Dermis microvascular lymphatic vessel endothelial cell (primary cell): ENCODE measurements at regions not wholly inside any gene's neighbourhood (a gene's known extent, or its start where the extent isn't known, plus 50 kb on each side); places are given as distances from the start of the nearest gene placed in this dataset.
"Not testable (repeated sequence)": the region's sequence is repeated elsewhere in the genome, so short reads cannot be mapped to it uniquely, and the experiment has no call there.

ENCODE experiments used
- DNase-seq, 2 donors: peaks; one replicate each; pipeline versions ENCODE4 v3.0.0 to v3.0.0-alpha.2; 2010; ENCODE audit warnings: low read depth in 2 of 2

DNA sequence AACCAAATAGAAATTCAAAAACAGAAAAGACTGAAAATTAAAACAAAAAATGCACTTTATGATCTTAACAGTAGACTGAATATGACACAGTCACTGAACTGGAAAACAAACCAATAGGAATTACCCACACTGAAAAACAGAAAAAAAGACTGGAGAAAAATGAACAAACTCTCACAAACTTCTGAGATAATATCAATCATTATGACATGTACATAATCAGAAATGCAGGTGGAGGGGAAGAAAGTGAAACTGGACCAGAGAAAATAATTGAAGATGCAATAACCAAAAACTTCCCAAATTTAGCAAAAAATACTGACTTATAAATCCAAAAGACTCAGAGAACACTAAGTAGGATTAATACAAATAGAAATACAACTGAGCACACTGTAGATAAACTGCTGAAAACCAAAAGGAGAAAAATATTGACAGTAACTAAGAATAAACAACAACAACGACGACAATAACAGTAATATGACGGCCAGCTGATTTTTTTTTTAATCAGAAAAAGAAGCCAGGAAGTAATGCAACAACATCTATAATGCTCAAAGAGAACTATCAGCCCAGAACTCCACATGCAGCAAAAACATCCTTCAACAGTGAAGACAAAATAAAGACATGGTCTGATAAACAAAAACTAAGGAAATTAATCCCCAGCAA, 108.1 kb downstream of the ZFAND4 start:
- DNase-seq, result no peak

DNA sequence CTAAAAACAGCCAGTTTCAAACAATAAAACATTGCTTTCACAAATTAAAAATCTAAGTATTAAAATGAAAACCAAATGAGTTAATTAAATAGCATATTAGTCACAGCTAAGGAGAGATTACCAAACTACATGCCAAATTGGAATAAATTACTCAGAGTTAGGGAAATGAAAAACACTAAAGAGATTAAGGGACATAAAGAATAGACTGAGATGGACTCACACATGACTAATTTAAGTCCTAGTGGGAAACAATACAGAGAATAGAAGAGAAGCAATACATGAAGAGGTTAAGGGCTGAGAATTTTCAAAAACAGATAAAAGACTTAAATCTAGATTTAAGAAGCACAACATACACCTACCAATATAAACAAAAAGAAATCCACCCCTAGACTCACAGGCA, 110.6 kb downstream of the ZFAND4 start:
- no peak for DNase-seq

DNA sequence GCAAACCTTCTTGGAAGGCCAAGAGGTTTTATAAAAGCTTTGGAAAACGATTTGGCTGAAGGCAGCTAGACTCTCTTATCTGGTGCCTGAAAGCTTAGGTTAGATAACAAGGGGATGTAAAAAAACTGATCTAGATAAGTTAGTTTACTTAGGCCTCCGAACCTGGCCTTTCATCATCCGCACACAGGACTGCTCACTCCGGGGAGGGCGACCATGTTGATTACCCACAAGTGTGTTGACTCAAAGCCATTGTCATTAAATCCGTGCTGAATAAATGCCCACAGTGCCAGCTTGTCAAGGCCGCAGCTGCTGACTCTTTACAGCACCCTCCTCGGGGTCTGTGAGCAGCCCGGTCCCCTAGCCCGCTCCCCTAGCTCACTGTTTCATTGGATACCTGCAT, 112.3 kb downstream of the ZFAND4 start:
- DNase-seq, result no peak

DNA sequence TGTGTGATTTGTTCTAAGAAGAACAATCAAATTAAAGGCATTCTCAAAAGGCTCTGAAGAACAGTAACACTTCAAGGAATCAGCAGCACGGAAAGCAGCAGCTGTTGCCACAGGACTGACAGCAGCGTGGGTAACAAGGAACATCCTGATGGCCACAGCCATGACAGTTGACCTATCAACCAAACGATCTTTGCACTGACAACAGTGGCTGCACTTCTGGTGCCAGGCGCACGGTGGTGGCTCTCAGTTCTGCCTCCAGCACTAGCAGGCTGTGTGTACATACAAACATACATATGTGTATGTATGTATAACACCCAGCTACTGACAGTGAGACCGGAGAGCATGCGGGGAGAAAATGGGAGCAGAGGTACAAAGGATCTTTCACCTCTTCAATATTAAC, 114.1 kb downstream of the ZFAND4 start:
- no peak for DNase-seq

DNA sequence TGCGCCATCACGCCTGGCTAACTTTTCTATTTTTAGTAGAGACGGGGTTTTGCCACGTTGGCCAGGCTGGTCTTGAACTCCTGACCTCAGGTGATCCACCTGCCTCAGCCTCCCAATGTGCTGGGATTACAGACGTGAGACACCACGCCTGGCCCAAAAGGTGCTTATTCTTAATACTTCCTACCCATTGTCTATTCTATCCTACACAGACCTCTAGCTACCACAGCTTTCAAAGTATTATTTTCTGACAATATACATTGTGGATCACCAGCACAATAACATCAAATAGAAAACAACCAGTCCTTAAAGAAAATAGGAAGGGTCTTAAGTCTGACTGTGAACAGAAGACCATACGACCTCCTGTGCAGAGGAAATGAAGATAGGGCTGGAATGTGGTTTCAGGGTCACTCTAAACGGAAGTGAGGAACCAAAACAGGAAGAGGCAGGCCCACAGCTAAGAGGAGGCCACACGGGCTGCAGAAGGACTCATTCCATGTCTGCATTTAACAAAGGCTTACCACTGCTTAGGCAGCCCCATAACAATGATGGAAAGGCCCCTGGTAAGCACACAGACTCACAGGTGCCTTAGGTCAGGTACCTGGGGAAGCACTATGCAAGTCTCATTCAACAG, 115.2 kb downstream of the ZFAND4 start:
- peak; percentile 9 to 82 for DNase-seq

DNA sequence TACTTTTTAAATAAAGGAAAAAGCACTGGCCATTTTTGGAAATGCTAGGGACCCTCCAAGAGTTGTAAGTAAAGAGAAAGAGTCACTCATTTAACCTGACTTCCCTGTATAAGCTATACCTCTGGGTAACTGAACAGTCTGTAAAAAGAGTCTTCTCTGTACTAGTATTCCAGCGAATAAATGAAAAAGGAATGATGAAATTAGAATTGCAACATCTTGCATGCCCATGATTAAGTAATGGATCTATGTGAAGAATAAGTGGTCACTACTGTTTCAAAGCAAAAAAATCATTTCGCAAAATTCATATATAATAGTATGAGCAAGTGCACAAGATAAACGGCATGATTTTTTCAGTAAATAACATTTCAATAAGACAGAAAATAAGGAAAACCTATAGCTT, 116.8 kb downstream of the ZFAND4 start:
- DNase-seq, result no peak

DNA sequence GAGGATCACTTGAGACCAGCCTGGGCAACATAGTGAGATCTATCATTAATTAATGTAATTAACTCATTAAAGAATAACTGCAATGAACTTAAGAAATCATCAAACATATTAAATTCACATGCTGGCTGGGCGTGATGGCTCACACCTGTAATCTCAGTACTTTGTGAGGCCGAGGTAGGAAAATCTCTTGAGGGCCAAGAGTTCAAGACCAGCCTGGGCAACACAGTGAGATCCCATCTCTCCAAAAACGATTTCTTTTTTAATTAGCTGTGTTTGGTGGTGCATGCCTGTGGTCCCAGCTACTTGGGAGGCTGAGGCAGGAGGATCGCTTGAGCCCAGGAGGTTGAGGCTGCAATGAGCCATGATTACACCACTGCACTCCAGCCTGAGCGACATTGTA, 117.2 kb downstream of the ZFAND4 start:
- not testable (repeated sequence) for DNase-seq

DNA sequence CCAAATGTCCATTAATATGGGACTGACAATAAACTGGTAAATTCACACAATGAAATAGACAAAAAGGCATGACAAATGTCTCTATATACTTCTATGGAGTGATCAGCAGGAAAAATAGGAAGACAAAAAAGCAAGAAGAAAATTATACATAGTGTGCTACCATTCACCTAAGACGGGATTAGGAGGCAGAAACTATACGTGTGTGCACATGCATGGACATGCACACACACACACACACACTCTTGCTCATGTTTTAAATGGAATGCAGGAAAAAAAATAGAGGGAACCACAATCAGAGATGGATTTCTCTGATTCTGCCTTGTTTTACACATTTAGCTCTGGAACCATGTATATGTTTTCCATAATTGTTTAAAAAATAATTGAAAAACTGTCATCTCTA, 119.0 kb downstream of the ZFAND4 start:
- DNase-seq, result no peak

DNA sequence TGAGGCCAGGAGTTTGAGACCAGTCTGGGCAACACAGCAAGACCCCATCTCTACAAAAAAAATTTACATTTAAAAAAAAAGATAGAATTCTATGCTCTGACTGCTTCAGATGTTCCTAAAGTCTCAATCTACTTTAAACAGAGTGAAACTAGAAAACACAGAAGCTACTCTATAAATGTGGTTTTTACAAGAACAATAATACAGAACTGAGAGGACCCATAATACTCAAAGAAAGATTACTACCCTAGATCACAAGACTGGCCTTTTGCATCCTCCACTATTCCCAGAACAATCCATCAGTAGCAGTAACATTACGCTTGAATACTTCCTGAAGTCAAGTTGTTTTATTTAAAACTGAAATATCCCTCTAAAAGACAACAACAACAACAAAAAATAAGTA, 119.4 kb downstream of the ZFAND4 start:
- DNase-seq, result no peak

DNA sequence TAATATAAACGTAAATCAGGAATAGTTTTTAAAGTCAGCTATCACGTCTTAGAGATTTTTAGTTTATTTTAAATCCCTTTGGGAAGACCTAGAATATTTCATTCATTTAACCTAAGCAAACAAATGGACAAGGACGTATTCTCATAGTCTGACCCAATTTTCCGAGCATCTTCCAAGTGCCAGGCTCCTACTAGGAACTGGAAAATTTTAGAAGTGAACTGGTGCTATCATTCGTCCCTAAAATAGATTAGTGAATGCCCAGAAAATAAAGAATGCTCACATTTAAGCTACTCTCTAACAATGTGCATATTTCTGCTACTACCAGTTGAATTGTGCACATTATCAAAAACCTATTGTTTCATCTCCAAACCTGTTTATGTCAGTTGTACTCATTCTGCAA, 120.1 kb downstream of the ZFAND4 start:
- DNase-seq, result no peak

DNA sequence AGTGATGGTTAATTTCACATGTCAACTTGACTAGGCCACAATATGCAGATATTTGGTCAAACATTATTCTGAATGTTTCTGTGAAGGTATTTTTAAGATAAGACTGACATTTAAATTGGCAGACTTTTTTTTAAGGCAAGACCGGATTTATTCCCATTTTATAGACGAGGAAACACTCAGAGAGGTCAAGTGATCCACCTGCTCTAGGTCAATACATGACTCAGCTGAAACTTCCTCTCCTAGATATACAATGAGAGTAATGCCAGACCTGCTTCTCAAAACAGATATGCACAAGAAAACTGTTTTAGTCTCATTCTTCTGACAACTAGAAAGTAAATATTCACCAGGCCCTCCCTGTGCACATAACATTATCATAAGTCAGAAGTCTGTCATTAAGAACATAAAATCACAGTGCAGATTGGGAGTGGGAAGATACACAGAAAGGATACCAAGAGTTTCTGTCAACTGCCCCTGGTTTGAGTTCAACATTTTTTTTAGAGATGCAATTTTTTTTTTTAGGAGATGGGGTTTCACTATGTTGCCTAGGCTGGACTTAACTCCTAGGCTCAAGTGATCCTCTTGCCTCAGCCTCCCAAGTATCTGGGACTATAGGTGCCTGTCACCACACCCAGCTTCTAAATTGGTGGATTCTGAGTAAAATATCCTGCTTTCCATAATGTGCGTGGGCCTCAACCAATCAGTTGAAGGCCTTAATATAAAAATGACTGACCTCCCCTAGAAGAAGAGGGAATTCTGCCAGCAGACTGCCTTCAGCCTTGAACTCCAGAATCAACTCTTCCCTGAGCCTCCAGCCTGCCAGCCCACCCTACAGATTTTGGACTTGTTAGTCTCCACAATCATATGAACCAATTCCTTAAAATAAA, 121.4 kb downstream of the ZFAND4 start:
- DNase-seq, result peak; percentile 4 to 78

DNA sequence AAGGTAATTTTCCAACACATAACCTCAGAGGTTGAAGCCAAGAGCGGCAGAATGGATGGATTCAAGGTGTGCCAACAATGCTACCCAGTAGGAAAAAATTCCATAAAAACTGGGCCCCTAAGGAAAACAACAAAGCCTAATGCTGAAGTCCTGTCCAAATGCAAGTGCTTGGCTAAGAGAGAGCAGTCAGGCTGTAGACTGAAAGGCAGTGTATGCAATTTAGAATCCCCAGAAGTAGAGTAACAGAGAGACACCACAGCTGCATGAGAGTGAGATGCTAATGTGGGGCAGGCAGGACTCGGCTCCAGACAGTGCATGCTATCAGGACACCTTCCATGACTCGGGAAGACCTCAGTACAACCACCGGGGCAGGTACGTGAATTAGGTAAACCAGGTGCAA, 124.5 kb downstream of the ZFAND4 start:
- DNase-seq, result no peak

DNA sequence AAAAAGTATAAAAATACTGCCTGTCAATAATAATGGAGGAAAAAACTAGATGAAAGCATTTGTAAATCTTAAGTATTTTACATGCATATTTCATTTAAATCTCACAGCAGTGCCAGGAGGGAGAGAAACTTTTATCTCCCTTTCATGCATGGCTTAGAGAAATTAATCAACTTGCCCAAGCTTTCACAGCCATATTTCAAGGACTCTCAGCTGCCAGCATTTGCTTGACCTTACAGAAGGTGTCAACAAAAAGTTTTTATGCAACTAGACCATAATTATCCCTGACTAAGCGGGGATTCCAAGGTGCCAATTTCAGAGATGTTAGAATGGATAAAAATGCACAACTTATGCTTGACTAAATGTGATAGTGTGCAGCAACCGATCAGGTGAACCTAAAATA, 125.4 kb downstream of the ZFAND4 start:
- no peak for DNase-seq

DNA sequence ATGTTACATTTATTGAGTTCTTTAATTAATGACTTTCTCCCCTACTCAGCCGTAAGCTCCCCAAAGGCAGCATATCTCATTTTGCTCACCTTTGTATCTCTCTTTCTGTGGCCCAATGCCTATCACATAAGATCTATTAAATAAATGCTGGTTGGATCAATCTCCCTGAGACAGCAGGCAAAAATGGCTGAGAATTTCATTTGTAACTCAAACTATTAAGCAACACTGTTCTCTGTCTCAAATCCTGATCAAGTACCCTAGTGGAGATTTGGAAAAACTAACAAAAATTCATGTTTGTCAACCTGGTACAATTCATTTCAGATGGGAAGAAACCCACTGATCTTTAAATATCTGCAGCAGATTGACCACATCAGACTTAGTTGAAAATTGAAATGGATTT, 127.4 kb downstream of the ZFAND4 start:
- DNase-seq, result no peak

DNA sequence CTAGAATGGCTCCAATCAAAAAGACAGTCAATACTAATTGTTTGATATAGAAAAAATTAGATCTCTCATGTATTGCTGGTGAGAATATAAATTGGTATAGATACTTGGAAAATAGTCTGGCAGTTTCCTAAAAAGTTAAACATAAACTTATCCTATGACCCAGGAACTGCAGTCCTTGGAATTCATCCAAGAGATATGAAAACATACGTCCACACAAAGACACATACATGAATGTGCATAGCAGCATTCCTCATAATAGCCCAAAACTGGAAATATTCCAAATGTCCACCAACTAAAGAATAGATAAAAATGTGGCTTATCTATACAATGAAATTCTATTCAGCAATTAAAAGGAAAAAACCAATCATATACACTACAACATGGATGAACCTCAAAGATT, 128.4 kb downstream of the ZFAND4 start:
- no peak for DNase-seq

DNA sequence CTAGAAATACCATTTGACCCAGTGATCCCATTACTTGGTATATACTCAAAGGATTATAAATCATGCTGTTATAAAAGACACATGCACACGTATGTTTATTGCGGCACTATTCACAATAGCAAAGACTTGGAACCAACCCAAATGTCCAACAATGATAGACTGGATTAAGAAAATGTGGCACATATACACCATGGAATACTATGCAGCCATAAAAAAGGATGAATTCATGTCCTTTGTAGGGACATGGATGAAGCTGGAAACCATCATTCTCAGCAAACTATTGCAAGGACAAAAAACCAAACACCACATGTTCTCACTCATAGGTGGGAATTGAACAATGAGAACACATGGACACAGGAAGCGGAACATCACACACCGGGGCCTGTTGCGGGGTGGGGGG, 131.5 kb downstream of the ZFAND4 start:
- not testable (repeated sequence) for DNase-seq

DNA sequence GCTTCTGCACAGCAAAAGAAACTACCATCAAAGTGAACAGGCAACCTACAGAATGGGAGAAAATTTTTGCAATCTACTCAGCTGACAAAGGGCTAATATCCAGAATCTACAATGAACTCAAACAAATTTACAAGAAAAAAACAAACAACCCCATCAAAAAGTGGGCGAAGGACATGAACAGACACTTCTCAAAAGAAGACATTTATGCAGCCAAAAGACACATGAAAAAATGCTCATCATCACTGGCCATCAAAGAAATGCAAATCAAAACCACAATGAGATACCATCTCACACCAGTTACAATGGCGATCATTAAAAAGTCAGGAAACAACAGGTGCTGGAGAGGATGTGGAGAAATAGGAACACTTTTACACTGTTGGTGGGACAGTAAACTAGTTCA, 132.0 kb downstream of the ZFAND4 start:
- not testable (repeated sequence) for DNase-seq

DNA sequence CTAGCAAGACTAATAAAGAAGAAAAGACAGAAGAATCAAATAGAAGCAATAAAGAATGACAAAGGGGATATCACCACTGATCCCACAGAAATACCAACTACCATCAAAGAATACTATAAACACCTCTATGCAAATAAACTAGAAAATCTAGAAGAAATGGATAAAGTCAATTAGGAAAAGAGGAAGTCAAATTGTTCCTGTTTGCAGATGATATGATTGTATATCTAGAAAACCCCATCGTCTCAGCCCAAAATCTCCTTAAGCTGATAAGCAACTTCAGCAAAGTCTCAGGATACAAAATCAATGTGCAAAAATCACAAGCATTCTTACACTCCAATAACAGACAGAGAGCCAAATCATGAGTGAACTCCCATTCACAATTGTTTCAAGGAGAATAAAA, 133.0 kb downstream of the ZFAND4 start:
- DNase-seq, result not testable (repeated sequence)

DNA sequence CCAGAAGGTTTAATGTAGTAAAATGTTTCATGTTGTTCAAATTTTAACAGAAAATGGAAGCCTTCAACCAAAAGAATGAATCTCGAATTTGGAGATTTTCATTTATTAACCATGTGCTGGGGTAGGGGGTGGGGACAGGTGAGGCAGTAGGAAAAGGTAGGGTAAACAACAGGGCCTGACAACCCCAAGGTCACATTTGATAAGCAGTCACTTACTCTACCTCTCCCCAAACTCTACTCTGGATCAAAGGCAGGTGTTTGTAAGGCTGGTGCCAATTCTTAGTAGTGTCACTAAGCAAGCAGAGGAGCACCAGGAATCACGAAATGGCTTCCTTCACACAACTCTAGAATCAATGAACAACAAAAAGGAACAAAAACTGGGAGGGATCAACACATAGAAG, 138.0 kb downstream of the ZFAND4 start:
- no peak for DNase-seq

DNA sequence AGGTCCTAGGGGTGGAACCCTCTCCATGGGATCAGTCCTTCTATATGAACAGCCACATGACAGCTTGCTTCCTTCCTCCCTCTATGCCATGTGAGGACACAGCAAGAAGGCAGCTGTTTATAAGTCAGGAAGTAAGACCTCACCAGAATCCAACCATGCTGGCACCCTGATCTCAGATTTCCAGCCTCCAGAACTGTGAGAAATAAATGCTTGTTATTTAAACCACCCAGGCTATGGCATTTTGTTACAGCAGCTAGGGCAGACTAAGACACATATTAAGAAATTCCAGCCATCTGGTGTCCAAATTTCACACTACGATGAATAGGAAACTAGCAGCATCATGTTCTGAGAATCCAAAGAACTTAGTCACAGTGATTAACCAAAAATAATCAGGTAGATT, 140.1 kb downstream of the ZFAND4 start:
- no peak for DNase-seq

DNA sequence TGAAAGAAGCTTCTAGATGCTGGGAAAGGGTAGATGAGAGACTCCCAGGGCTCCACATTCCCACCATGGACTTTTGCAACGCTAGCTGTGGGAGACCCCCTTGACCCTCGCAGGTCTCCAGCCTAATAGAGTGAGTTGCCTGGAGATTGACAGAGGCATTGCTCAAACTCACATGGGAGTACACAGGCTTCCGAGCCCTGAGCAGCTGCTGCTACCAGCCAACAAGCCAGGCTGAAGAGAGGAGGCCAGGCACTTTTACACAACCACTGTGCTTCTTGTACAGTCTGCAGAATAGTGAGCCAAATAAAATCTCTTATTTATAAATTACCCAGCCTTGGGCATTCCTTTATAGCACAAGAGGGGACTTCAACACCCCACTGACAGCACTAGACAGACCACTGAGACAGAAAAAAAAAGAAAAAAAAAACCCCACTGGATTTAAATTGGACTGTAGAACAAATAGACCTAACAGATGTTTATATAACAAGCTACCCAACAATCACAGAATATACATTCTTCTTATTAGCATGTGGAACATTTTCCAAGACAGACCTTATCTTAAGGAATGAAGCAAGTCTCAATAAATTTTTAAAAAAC, 146.2 kb downstream of the ZFAND4 start:
- no peak for DNase-seq

DNA sequence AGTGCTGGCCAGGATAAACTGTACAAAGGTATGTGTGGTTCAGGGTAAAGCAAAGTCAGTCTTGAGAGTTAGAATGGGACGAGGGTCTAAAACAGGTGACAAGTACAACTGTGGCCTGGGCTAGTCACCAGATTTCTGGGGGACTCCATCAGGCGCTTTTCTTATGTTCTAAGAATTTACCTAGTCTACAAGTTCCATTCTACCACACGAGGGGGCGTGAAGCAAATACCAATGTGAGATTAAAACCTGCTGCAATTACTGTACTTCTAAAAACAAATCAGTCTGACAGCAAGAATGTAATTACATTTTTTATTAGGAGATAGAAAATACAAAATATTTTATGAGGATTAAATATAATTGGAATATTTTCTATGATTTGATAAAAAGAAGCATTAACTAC, 146.5 kb downstream of the ALOX5 start:
- no peak for DNase-seq
